ENCODE measurements at regions not wholly inside any gene's neighbourhood (a gene's known extent, or its start where the extent isn't known, plus 50 kb on each side); places are given as distances from the start of the nearest gene placed in this dataset.

GRCh38 chr1:105686874-105687690 is 1369.4 kb upstream of the PRMT6 start:
- Histone ChIP-seq H3K27me3 (ENCODE audit: control insufficient read depth, insufficient read depth, low read length) (no peaks in the 10 kb centered on the region), H3K9me3 (ENCODE audit: control insufficient read depth, insufficient read depth, low read depth, low read length) (no peaks in the 10 kb centered on the region; the same call in 1 of the 2 replicates), H3K4me3 (ENCODE audit: low read depth in 2 of 2, low read length in 2 of 2) (no peak overlapping the region), H3K27ac (ENCODE audit: low read length) (no peak overlapping the region), H3K36me3 (ENCODE audit: control insufficient read depth, insufficient read depth, low read length) (no peaks in the 10 kb centered on the region), H3K4me1 (ENCODE audit: control insufficient read depth, insufficient read depth, low read length) (no peaks in the 10 kb centered on the region)
- BruUV-seq (replicated peaks), result no TSS peak
- in situ Hi-C loops (cut with HindIII; ENCODE audit: low pct_unique_long_range_greater_than_20kb, low sequenced_read_pairs) (no loop called here), intact Hi-C loops (cut with micrococcal nuclease; ENCODE audit: unreplicated experiment) (no loop called here)
- TF ChIP-seq SIN3A (IDR thresholded peaks at IDR 0.05; ENCODE audit: borderline replicate concordance, insufficient read depth, low read depth, low read length), result no peak
- TF ChIP-seq POLR2AphosphoS5 (IDR thresholded peaks at IDR 0.05; ENCODE audit: low read depth, low read length), result no peak
- TF ChIP-seq, protein P1, sequence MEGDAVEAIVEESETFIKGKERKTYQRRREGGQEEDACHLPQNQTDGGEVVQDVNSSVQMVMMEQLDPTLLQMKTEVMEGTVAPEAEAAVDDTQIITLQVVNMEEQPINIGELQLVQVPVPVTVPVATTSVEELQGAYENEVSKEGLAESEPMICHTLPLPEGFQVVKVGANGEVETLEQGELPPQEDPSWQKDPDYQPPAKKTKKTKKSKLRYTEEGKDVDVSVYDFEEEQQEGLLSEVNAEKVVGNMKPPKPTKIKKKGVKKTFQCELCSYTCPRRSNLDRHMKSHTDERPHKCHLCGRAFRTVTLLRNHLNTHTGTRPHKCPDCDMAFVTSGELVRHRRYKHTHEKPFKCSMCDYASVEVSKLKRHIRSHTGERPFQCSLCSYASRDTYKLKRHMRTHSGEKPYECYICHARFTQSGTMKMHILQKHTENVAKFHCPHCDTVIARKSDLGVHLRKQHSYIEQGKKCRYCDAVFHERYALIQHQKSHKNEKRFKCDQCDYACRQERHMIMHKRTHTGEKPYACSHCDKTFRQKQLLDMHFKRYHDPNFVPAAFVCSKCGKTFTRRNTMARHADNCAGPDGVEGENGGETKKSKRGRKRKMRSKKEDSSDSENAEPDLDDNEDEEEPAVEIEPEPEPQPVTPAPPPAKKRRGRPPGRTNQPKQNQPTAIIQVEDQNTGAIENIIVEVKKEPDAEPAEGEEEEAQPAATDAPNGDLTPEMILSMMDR (IDR thresholded peaks at IDR 0.05), result no peak
- no peak for TF ChIP-seq REST (IDR thresholded peaks at IDR 0.05; ENCODE audit: insufficient read depth in 1 of 2, low read depth in 2 of 2, low read length in 1 of 2)
- no peak for TF ChIP-seq TCF7L2 (IDR thresholded peaks at IDR 0.05; ENCODE audit: low read depth, low read length)
- ATAC-seq, result no peak
- CTCF ChIA-PET, result no interaction called here
- POLR2A ChIA-PET, result no interaction called here
- no peak for DNase-seq (ENCODE audit: low read depth, low spot score)

DNA sequence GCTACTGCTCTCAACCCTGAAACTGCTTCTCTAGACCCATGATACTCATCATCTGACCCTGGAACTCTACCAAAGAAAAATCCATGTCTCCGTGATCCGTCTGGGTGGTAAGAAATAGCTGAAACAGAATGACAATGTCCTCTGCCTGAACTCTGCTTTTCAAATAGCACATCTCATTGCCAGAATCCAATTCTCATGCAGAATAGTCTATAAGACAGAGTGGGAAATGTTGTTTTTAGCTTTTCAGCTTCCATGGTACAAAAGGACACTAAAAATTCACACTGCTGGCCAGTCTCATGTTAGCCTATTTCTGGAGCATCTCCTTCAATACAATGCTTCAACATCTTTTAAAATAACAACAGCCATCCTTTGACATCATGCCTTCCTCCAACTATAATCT is 1355.8 kb upstream of the PRMT6 start:
- BruUV-seq (replicated peaks), result no TSS peak
- no peak for TF ChIP-seq REST (IDR thresholded peaks at IDR 0.05; ENCODE audit: insufficient read depth in 1 of 2, low read depth in 2 of 2, low read length in 1 of 2)
- POLR2A ChIA-PET, result no interaction called here
- H3K27me3 ChIP-seq (ENCODE audit: control insufficient read depth, insufficient read depth, low read length), result no peaks in the 10 kb centered on the region
- no peaks in the 10 kb centered on the region for H3K36me3 ChIP-seq (ENCODE audit: control insufficient read depth, insufficient read depth, low read length)
- CTCF ChIA-PET, result no interaction called here
- in situ Hi-C loops (cut with HindIII; ENCODE audit: low pct_unique_long_range_greater_than_20kb, low sequenced_read_pairs) (no loop called here), intact Hi-C loops (cut with micrococcal nuclease; ENCODE audit: unreplicated experiment) (no loop called here)
- no peaks in the 10 kb centered on the region for H3K9me3 ChIP-seq (ENCODE audit: control insufficient read depth, insufficient read depth, low read depth, low read length)
- ATAC-seq (no peak), DNase-seq (ENCODE audit: low read depth, low spot score) (no peak)
- H3K4me3 ChIP-seq (ENCODE audit: low read depth in 2 of 2, low read length in 2 of 2), result no peak overlapping the region
- no peak overlapping the region for H3K27ac ChIP-seq (ENCODE audit: low read length)
- no peaks in the 10 kb centered on the region for H3K4me1 ChIP-seq (ENCODE audit: control insufficient read depth, insufficient read depth, low read length)

Measured in Panc1 (cell line).